ENCODE measurements at regions not wholly inside any gene's neighbourhood (a gene's known extent, or its start where the extent isn't known, plus 50 kb on each side); places are given as distances from the start of the nearest gene placed in this dataset.

- TF ChIP-seq SUZ12 (IDR thresholded peaks at IDR 0.05; ENCODE audit: extremely low read depth, insufficient read depth, insufficient read length) (no peak), YY1 (IDR thresholded peaks at IDR 0.05; ENCODE audit: insufficient read depth, insufficient read length) (no peak)
These were observed 75.2 kb upstream of the MYL2 start for GRCh38 chr12:110995615-110996014.
